HG02642 (cell line): ENCODE measurements at regions not wholly inside any gene's neighbourhood (a gene's known extent, or its start where the extent isn't known, plus 50 kb on each side); places are given as distances from the start of the nearest gene placed in this dataset.
"Not testable (repeated sequence)": the region's sequence is repeated elsewhere in the genome, so short reads cannot be mapped to it uniquely, and the experiment has no call there.

Experiments used
- ATAC-seq: cut with Tn5 transposase; IDR thresholded peaks from one replicate; pipeline ENCODE4 v1.9.1; 2021; ENCODE audit warnings: mild to moderate bottlenecking; ENCODE audit not compliant: unreplicated experiment, poor library complexity

GRCh38 chr11:112663947-112664634, 297.1 kb upstream of the NCAM1 start:
- no peak for ATAC-seq

GRCh38 chr11:112665291-112665690, 295.9 kb upstream of the NCAM1 start:
- ATAC-seq: no peak

GRCh38 chr11:112666253-112666652, 295.0 kb upstream of the NCAM1 start:
- ATAC-seq: no peak

- no peak for ATAC-seq
These were observed 290.2 kb upstream of the NCAM1 start for GRCh38 chr11:112670806-112671570.

- ATAC-seq: not testable (repeated sequence)
These were observed 287.8 kb upstream of the NCAM1 start for GRCh38 chr11:112673401-112673800.

- no peak for ATAC-seq
These were observed 276.1 kb upstream of the NCAM1 start for GRCh38 chr11:112685111-112685510.

GRCh38 chr11:112689851-112690250, 271.4 kb upstream of the NCAM1 start:
- ATAC-seq: no peak

GRCh38 chr11:112693781-112694180, 267.4 kb upstream of the NCAM1 start:
- no peak for ATAC-seq

GRCh38 chr11:112694245-112694644, 267.0 kb upstream of the NCAM1 start:
- ATAC-seq: no peak

- ATAC-seq: no peak
These were observed 266.4 kb upstream of the NCAM1 start for GRCh38 chr11:112694813-112695212.

- ATAC-seq: no peak
These were observed 263.6 kb upstream of the NCAM1 start for GRCh38 chr11:112697391-112698178.

GRCh38 chr11:112705148-112705547, 256.1 kb upstream of the NCAM1 start:
- ATAC-seq: no peak

- no peak for ATAC-seq
These were observed 254.4 kb upstream of the NCAM1 start for GRCh38 chr11:112706863-112707262.

GRCh38 chr11:112714340-112714739, 246.9 kb upstream of the NCAM1 start:
- not testable (repeated sequence) for ATAC-seq

GRCh38 chr11:112715056-112715455, 246.2 kb upstream of the NCAM1 start:
- ATAC-seq: no peak

- ATAC-seq: no peak
These were observed 242.7 kb upstream of the NCAM1 start for GRCh38 chr11:112718483-112718882.

GRCh38 chr11:112719736-112720525, 241.3 kb upstream of the NCAM1 start:
- no peak for ATAC-seq

GRCh38 chr11:112722148-112722547, 239.1 kb upstream of the NCAM1 start:
- no peak for ATAC-seq

- ATAC-seq: no peak
These were observed 238.3 kb upstream of the NCAM1 start for GRCh38 chr11:112722876-112723275.
